Muscle layer of duodenum (tissue), 2 donors: ENCODE measurements at regions not wholly inside any gene's neighbourhood (a gene's known extent, or its start where the extent isn't known, plus 50 kb on each side); places are given as distances from the start of the nearest gene placed in this dataset.

Experiments
- H3K27ac ChIP-seq: one replicate; pipeline ENCODE4 v1.7.0; 2013; ENCODE audit warnings: mild to moderate bottlenecking, low read length
- H3K27me3 ChIP-seq: one replicate; pipeline ENCODE4 v1.7.0; 2013; ENCODE audit warnings: low read depth, mild to moderate bottlenecking, control low read depth, low read length
- H3K36me3 ChIP-seq, 2 donors: one replicate each; pipeline ENCODE4 v1.7.0; 2013; ENCODE audit warnings: low read length in 2 of 2, control low read depth in 1 of 2, mild to moderate bottlenecking in 1 of 2; ENCODE audit not compliant: insufficient read depth in 2 of 2, control insufficient read depth in 1 of 2
- H3K4me1 ChIP-seq, 2 donors: one replicate each; pipeline ENCODE4 v1.7.0; 2013; ENCODE audit warnings: low read length in 2 of 2, mild to moderate bottlenecking in 2 of 2, control low read depth in 1 of 2, moderate library complexity in 1 of 2; ENCODE audit not compliant: insufficient read depth in 2 of 2, control insufficient read depth in 1 of 2
- H3K4me3 ChIP-seq, 2 donors: one replicate each; pipeline ENCODE4 v1.7.0; 2013; ENCODE audit warnings: low read length in 2 of 2, low read depth in 1 of 2, mild to moderate bottlenecking in 1 of 2
- H3K9me3 ChIP-seq, 2 donors: one replicate each; pipeline ENCODE4 v1.7.0; 2013; ENCODE audit warnings: low read length in 2 of 2, control low read depth in 1 of 2, mild to moderate bottlenecking in 1 of 2; ENCODE audit not compliant: control insufficient read depth in 1 of 2
- donor health status: healthy.

DNA sequence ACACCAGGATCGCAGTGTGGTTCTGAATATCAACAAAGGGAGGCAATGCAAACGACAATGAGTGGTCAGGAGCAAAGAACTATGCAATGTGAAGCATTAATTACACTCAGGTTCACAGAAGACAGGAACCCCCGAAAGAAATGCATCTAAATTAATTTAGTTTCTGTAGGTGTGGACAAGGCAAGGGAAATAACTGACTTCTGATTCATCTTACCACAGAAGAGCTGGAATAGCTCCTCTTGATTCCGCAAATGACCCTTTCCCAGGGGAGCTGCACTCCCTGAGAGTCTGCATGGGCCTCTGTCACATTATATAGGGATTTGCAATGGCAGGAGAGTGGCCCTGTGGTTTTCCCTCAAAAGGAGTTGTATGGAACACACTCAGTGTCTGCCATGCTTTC is 263.9 kb upstream of the APCDD1 start:
- H3K36me3 ChIP-seq: no peaks in the 10 kb centered on the region
- no peaks in the 10 kb centered on the region for H3K4me1 ChIP-seq
- H3K27ac ChIP-seq: no peak overlapping the region
- no peaks in the 10 kb centered on the region for H3K27me3 ChIP-seq
- H3K4me3 ChIP-seq: no peak overlapping the region
- peaks cover 0 to 5% of the 10 kb centered on the region in 2 donors for H3K9me3 ChIP-seq

DNA sequence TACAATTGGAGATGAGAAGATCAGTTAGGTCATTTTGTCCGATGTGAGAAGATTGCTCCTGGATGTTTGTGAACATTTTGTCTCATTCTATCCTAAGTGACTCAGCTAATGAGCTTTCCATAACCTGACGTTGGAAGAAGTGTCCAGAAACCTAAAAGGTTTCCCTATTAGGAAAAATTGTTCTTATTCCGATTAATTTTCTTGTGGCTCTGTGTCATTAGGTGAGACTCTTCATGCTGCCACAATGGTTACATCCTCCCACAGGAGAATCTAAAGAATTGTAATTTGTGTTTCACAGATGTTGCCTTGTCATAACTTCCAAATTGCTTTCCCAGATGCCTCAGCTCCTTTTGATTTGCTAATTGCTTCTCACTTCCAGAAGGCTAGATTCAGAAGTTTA is 261.0 kb upstream of the APCDD1 start:
- H3K4me3 ChIP-seq: no peak overlapping the region
- no peak overlapping the region for H3K27ac ChIP-seq
- no peaks in the 10 kb centered on the region for H3K9me3 ChIP-seq
- no peaks in the 10 kb centered on the region for H3K4me1 ChIP-seq
- no peaks in the 10 kb centered on the region for H3K27me3 ChIP-seq
- no peaks in the 10 kb centered on the region for H3K36me3 ChIP-seq

GRCh38 chr18:10194592-10194991 is 259.8 kb upstream of the APCDD1 start:
- no peaks in the 10 kb centered on the region for H3K36me3 ChIP-seq
- no peak overlapping the region for H3K27ac ChIP-seq
- H3K9me3 ChIP-seq: no peaks in the 10 kb centered on the region
- no peaks in the 10 kb centered on the region for H3K4me1 ChIP-seq
- H3K27me3 ChIP-seq: no peaks in the 10 kb centered on the region
- H3K4me3 ChIP-seq: no peak overlapping the region

DNA sequence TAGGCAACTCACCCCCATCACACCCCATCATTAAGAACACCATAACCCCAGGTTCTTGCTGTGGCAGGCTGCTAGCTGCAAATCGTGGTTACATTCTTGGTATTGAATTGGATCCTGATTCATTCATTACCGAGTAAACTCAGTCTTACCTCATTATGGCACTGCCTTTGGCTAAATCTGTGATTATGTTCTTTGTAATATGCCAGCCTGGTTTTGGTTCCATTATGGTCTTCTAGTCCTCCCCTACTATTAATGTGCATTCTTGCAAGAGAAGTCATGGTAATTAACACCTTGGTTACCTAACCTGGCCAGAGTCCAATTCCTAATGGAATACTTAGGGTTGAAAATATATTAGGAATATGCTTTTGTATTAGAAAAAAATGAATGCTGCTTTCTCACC is 258.9 kb upstream of the APCDD1 start:
- no peak overlapping the region for H3K4me3 ChIP-seq
- H3K4me1 ChIP-seq: no peaks in the 10 kb centered on the region
- H3K27ac ChIP-seq: no peak overlapping the region
- no peaks in the 10 kb centered on the region for H3K36me3 ChIP-seq
- H3K27me3 ChIP-seq: no peaks in the 10 kb centered on the region
- H3K9me3 ChIP-seq: no peaks in the 10 kb centered on the region

- Histone ChIP-seq H3K27ac (no peak overlapping the region), H3K4me1 (no peaks in the 10 kb centered on the region), H3K4me3 (no peak overlapping the region), H3K36me3 (no peaks in the 10 kb centered on the region), H3K27me3 (no peaks in the 10 kb centered on the region), H3K9me3 (no peaks in the 10 kb centered on the region)
These were observed 257.3 kb upstream of the APCDD1 start for GRCh38 chr18:10197097-10197496.

DNA sequence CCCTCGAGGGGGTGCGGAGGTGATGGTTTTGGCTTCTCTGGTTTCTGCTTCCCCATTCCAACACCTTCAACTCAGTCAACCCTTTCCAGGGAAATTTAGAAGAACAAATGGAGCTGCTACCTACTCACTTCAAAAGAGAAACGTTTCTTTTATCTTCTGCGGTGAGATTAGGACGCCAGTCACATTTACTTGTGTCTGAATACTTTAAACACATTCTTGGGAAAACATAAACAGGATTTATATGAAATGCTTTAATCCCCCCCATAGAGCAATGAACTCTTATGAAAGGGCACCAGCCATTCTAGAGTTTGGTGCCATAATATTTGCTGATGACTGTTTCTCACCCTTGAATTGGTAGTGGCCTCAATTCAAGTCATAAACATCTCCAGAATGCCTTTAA is 253.2 kb upstream of the APCDD1 start:
- Histone ChIP-seq H3K36me3 (no peaks in the 10 kb centered on the region), H3K9me3 (no peaks in the 10 kb centered on the region), H3K4me1 (no peaks in the 10 kb centered on the region), H3K27ac (no peak overlapping the region), H3K27me3 (no peaks in the 10 kb centered on the region), H3K4me3 (no peak overlapping the region)

GRCh38 chr18:10201659-10202058 is 252.8 kb upstream of the APCDD1 start:
- H3K4me3 ChIP-seq: no peak overlapping the region
- H3K27me3 ChIP-seq: no peaks in the 10 kb centered on the region
- H3K4me1 ChIP-seq: no peaks in the 10 kb centered on the region
- no peaks in the 10 kb centered on the region for H3K36me3 ChIP-seq
- no peaks in the 10 kb centered on the region for H3K9me3 ChIP-seq
- no peak overlapping the region for H3K27ac ChIP-seq

DNA sequence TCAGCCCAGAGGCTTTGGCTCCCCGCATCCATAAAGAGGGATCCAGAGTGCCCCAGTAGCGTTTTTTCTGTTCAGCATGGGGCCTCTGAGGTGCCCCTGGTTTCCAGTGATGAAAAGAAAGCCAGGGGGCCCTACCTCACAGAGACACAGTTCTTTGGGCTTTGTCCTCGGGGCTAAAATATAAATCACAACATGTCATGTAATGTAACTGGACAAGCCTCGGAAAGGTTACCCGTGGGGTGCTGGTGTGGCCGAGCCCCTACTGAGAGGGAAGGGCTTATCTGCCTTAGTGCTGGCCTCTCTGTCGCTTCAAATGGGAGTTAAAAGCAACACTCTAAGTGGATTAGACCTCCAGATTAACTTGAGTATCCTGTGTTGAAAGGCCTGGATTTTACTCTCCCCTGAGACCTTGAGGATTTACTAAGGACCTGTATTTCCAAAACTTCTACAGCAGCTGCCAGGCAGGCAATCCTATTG is 251.6 kb upstream of the APCDD1 start:
- Histone ChIP-seq H3K27me3 (no peaks in the 10 kb centered on the region), H3K36me3 (no peaks in the 10 kb centered on the region), H3K27ac (no peak overlapping the region), H3K9me3 (no peaks in the 10 kb centered on the region), H3K4me1 (no peaks in the 10 kb centered on the region), H3K4me3 (no peak overlapping the region)

GRCh38 chr18:10205151-10205550 is 249.3 kb upstream of the APCDD1 start:
- H3K4me3 ChIP-seq: no peak overlapping the region
- H3K27me3 ChIP-seq: no peaks in the 10 kb centered on the region
- H3K9me3 ChIP-seq: no peaks in the 10 kb centered on the region
- H3K36me3 ChIP-seq: no peaks in the 10 kb centered on the region
- no peak overlapping the region for H3K27ac ChIP-seq
- no peaks in the 10 kb centered on the region for H3K4me1 ChIP-seq

DNA sequence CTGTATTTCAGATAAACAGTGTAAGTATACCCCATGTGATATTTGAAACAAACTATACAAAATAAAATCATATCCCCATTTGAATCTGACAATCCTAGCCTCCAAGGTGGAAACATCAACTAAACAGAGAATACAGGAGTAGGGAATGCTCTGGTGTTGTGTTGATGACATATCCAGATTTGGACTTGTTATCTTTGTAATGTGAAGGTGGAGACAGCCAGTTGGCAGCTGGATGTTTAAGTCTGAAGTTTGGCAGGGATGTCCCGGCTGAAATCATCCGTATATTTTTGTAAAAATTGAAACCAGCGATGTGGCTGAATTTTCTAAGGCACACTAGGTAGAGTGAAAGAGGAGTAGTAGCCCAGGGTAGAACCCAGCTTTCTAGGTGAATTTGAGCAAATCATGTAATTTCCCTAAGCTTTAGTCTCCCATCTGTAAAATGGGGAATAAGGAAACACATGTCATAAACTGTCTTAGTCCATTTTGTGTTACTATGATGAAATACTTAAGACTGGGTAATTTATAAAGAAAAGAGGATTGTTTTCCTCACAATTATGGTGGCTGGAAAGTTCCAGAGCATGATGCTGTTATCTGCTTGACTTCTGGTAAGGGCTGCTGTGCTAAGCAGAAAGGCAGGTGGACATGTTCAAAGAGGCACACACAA is 246.6 kb upstream of the APCDD1 start:
- Histone ChIP-seq H3K4me3 (no peak overlapping the region), H3K9me3 (no peaks in the 10 kb centered on the region), H3K27me3 (no peaks in the 10 kb centered on the region), H3K4me1 (no peaks in the 10 kb centered on the region), H3K27ac (no peak overlapping the region), H3K36me3 (no peaks in the 10 kb centered on the region)

DNA sequence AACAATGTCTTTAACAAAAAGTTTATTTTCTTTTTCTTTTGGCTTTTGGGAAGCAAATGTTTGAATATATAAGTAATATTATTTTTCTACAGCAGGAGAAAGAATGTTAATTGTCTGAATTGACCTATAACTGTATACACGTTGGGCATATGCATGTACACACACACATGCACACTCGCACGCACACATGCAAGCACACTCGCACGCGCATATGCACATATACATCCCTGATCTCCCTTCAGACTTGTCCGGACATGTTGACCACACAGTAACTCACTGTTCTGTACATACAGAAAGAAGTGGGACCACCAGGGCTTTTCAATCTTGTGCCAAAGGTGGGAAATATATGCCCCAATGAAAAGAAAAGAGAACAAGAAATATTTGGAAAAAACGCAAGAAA is 245.1 kb upstream of the APCDD1 start:
- no peaks in the 10 kb centered on the region for H3K4me1 ChIP-seq
- H3K9me3 ChIP-seq: no peaks in the 10 kb centered on the region
- H3K27ac ChIP-seq: no peak overlapping the region
- H3K36me3 ChIP-seq: no peaks in the 10 kb centered on the region
- no peaks in the 10 kb centered on the region for H3K27me3 ChIP-seq
- no peak overlapping the region for H3K4me3 ChIP-seq

- no peak overlapping the region for H3K27ac ChIP-seq
- no peaks in the 10 kb centered on the region for H3K4me1 ChIP-seq
- H3K4me3 ChIP-seq: no peak overlapping the region
- no peaks in the 10 kb centered on the region for H3K27me3 ChIP-seq
- no peaks in the 10 kb centered on the region for H3K9me3 ChIP-seq
- H3K36me3 ChIP-seq: no peaks in the 10 kb centered on the region
These were observed 244.3 kb upstream of the APCDD1 start for GRCh38 chr18:10210057-10210633.
